ENCODE measurements at regions not wholly inside any gene's neighbourhood (a gene's known extent, or its start where the extent isn't known, plus 50 kb on each side); places are given as distances from the start of the nearest gene placed in this dataset.
A peak's percentile ranks its signal among the peaks of the same experiment; 100 is the strongest.
"Not testable (repeated sequence)": the region's sequence is repeated elsewhere in the genome, so short reads cannot be mapped to it uniquely, and the experiment has no call there.

- DNase-seq, result no peak
These were observed 131.9 kb downstream of the GPR37 start for GRCh38 chr7:124633740-124634139.

DNA sequence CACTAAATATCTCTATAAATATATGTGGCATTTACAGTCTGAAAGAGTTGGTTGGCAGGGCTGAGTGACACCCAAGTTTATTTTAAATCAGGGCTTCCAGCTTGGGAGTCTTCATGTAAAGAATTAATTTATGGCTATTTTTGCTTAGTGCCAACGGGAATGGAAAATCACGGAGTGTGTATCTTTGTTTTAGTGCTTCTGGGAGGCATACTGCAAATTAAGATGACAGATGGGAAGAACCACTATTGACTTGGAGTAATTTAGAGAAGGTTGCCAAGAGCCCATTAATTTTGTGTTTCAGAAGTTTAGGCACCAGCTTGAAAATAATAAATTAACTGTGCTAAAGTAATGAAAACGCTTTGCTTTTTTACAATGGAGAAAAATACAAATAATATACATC, 135.2 kb downstream of the GPR37 start:
- no peak for DNase-seq

GRCh38 chr7:124618871-124619270, 146.7 kb downstream of the GPR37 start:
- no peak for DNase-seq

GRCh38 chr7:124618051-124618450, 147.5 kb downstream of the GPR37 start:
- not testable (repeated sequence) for DNase-seq

- no peak for DNase-seq
These were observed 162.5 kb downstream of the GPR37 start for GRCh38 chr7:124603066-124603465.

DNA sequence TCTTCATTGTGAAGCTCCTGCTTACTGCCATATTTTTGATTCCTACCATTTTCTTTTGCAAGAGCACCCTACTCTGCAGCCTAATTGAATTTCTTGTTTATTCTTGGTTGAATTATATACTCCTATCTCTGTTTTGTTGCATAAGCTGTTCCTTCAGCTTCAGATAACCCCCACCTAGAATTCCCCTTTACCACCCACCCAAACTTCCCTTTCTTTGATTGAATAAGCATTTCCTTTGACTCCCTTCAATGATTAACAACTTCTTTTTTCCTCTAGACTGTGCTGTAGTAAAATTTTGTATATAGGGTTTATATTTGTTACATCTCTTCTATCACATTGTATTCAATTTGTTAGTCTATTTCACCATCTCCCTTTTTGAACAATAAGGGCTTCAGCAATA, 168.1 kb downstream of the GPR37 start:
- DNase-seq, result no peak

GRCh38 chr7:124596881-124597280, 168.7 kb downstream of the GPR37 start:
- DNase-seq, result no peak

GRCh38 chr7:124590814-124591213, 174.8 kb downstream of the GPR37 start:
- DNase-seq, result no peak

DNA sequence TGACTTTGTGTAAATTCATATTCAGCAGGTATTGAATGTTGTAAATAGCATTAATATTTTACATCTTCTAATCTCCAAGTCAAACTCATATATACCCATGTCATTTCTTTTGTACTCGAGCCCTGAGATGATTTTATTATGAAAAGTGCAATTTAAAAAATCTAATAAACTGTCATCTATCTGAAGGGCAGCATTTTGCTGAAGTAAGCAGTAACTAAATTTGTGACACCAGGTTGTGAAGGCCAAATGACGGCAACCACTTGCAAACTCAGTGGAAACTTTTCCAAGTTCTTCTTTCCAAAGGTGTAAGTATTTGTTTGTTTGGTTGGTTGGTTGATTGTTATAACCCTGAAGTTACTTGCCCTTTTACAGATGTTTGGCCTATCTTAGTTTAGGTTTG, 188.3 kb downstream of the GPR37 start:
- DNase-seq, result no peak

DNA sequence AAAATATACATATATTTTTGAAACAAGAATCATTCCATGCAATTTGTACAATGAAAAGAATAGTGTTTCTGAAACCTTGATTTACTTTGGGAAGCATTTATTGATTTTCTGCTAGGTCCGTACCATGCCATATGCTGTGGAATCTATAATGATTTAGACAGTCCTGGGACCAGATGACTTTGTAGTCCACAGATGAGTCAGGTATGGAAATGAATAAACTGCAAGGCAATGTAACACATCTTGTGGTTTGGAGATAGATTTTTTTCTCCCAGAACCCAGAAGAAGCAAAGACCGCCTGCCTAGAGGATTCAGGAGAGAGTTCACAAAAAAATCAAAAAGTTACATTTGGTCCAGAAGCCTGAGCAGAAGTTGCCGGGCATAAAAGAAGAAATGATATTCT, 190.4 kb downstream of the GPR37 start:
- DNase-seq, result peak; percentile 2

DNA sequence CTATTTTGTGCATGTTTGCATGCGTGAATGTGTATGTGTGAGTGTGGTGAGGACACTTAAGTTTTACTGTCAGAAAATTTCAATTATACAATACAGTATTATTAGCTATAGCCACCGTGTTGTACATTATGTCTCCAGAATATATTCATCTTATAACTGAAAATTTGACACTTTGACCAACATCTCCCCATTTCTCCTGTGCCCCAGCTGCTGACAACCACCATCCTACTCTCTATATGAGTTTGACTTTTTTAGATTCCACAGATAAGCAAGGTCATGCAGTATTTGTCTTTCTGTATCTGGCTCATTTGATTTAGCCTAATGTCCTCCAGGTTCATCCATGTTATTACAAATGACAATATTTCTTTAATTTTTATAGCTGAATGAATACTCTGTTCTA, 195.0 kb downstream of the GPR37 start:
- no peak for DNase-seq

DNA sequence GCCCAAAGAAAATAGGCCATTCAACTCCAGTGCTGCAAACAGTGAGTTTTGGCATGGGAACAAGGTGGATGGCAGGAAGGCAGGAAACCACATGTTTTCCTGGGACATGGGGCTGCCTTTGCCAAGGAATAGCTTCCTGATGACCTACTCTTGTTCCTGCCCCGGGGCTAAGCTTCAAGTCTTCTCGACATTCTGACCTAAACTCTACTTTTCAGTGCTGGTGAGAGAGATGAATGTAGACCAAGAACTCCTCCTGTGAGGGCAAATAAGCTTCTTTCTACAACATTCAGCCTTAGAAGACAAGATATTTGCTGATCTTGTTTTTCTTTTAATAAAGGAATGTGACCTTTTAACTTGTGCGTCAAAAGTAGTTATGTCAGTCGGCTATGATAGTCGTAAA, 199.0 kb downstream of the GPR37 start:
- DNase-seq, result no peak

- peak; percentile 50 for DNase-seq
These were observed 208.0 kb downstream of the GPR37 start for GRCh38 chr7:124557587-124557986.

DNA sequence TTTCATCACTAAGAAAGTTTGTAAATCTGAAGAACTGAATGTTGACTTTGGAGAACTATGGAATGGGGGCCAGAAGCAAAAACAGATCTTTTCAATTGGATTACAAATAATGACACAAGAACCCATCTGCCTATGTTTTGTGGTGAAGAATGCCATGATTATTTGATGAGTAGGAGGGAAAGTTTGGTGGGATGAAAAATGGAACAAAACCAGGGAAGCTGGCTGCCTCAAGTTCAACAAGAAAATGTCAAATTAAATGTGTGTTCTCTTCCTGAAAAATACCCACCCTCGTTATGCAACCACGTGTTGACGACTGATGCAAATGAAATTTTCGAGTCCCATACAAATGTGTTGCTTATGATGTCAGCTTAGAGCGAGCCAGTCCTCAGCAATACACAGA, 208.5 kb downstream of the GPR37 start:
- DNase-seq, result peak; percentile 61

DNA sequence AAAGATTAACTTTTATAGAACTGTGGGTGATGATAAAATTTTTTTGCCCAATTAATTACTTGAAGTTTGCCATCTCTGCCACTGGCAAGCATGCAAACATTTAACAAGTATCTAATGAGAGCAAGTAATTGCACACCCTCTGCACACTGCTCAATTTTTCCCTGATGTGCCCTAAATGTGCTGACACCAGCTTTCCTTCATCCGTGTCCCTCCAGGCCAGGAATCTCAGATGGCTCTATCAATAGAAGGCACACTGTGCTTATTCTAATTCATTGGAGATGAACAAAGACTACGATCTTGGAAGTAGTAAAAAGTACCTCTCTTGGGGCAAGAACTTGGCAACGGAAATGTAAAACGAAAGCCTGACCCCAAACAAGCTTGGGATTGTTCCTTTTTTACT, 212.1 kb downstream of the GPR37 start:
- no peak for DNase-seq

GRCh38 chr7:124552217-124552616, 213.4 kb downstream of the GPR37 start:
- DNase-seq, result peak; percentile 25

- DNase-seq, result peak; percentile 96
These were observed 215.6 kb downstream of the GPR37 start for GRCh38 chr7:124550036-124550435.

DNA sequence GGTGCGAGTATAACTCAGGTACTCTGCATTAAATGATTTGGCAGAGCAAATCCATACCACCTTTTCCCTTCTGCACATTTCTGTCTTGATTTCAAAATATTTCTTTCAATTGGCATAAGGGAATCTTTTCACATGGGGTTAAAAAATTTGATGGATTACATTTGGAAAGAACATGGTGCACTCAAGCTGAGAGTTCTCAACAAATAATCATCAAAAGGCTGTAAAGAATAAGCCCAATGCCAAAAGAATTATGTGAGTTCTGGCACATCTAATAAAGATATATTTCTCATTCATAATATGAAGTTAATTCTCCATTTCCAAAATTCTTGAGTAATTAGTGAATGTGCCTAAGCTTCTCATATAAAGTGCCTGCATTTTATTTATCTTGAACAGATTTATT, 223.1 kb downstream of the GPR37 start:
- no peak for DNase-seq

- DNase-seq, result no peak
These were observed 229.3 kb downstream of the GPR37 start for GRCh38 chr7:124536156-124536762.

DNA sequence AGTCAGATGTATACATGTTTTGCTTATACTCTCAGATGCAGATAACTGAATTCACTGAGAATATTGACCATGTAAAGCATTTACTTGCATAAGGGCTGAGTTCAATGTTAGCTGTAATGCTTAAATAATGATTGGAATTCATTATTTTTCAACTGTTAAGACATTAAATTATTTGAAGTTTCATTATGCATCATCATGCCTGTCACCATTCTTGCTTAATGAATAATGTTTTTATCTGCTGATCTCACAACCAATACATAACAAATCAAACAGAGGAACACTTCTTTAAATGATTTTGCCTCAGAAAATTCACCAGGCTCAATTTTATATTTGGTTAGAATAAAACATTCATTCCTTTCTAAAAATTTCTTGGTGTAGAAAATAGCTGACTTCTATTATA, 233.4 kb downstream of the GPR37 start:
- DNase-seq, result no peak

GRCh38 chr7:124516911-124517310, 248.7 kb downstream of the GPR37 start:
- no peak for DNase-seq

GRCh38 chr7:124515106-124515830, 250.3 kb downstream of the GPR37 start:
- DNase-seq, result no peak

GRCh38 chr7:124514471-124514870, 251.1 kb downstream of the GPR37 start:
- no peak for DNase-seq

GRCh38 chr7:124497176-124497575, 268.4 kb downstream of the GPR37 start:
- peak; percentile 53 for DNase-seq

DNA sequence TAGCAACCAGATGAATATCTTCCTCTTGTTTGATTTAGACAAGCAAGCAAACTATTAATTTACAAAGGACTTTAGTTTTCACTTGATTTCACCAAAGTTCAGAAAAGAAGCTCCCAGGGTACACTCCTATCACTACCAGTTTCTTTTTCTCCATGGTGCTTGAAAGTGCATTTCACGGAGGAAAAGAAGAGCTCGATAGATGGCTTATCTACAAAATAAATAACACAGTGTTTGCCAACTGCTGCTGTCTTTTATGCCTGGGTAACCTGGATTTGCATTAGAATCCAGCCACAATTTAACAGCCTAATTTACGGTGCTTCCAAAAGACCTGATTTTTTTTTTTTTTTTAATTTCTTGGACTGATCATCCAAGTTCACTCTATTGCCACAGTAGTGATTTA, 275.7 kb downstream of the GPR37 start:
- no peak for DNase-seq
